Activated CD4-positive, CD25-positive, alpha-beta regulatory T cell treated with anti-CD3 and anti-CD28 coated beads, Interleukin-2, amount 50 U/mL, for 24 hours (primary cell): ENCODE measurements at regions not wholly inside any gene's neighbourhood (a gene's known extent, or its start where the extent isn't known, plus 50 kb on each side); places are given as distances from the start of the nearest gene placed in this dataset.

Source experiments
- ATAC-seq, 2 donors: fragments of 150-1000 bp; cut with Tn5 transposase; one replicate each; pipeline ENCODE4 v1.10.0; 2021; ENCODE audit warnings: mild to moderate bottlenecking in 1 of 2, moderate library complexity in 1 of 2

DNA sequence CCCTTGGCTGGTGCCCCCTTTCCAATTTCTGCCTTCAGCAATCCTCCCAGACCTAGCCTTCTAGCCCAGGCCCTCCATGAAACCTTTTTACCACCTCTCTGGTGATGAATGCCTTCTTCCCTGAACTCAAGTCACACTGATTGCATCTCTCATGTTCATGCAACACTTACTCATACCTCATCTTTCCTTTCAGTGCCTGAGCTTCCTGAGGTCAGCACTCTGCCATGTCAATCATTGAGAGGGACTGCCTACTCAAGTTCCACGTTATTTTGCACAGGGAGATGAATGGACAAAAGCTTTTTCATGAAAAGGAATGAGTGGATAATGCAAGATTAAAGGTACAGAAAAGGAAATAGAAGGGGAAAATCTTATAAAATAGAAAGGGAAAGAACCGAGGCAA, 60.1 kb upstream of the PLEKHG1 start:
- no peak for ATAC-seq

DNA sequence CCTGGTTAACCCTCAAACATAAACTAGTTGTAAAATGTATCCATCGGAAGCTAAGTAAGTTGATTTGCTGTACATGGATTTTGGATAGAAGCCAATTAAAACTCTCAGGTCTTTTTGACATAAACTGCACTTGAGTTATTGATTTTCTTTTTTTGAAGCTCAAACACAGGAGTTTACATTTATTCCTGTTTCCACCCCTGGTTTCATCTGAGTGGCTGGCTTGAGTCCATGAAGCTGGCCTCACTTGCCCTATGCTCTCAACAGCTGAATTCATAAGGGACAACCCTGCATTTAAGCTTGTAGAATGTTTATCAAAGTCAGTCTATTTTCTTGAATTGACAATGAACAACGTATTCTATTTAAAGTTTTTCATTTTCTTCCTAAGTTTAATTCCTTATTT, 58.1 kb upstream of the PLEKHG1 start:
- ATAC-seq: no peak

DNA sequence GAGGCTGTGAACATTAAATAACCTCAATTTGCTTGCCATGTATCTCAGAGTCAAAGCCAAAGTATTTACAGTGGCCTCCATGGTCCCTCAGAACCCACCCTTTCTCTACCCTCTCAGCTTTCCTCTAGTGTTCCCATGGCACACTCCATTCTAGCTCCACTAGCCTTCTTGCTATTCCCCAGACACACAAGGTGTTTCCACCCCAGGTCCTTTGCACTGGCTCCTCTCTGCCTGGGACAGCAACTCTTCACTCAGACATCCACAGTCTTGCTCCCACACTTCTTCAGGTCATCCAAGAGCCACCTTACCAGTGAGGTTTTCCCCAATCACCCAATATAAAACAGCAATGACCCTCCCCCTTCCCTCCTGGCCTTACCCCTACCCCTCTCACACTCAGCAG, 56.5 kb upstream of the PLEKHG1 start:
- ATAC-seq: no peak

DNA sequence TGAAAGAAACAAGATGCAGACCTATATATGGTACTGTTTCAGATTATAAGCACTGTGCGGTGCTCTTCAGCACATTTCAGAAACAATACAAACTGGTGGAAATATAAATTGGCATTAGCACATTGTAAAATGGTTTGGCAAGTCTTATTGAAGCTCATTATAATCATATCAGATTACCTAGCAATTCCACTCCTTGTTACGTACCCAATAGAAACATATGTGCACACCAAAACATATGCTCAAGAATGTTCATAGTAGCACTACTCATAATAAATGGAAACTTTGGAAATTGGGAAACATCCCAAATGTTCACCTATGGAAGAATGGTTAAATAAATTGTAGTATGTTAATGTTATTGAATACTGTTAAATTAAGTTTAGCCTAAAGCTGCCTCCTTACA, 54.9 kb upstream of the PLEKHG1 start:
- no peak for ATAC-seq

DNA sequence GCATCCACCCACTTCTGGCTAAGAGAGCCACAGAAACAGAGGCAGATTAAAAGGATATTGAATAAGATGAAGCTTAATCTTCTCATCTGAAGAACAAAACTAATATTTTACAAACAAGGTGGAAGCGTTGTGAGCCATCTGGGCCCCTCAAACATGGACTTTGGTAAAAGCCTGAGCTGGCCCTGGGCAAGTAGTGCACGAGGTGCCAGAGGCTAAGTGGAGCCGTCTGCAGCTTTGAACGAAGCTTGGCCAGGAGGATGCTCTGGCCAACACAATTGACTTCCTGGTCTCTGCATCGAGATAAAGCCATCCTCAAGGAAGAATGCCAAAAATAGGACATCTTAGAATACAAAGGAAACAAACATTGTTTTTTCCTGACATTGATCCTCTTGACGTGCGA, 53.2 kb upstream of the PLEKHG1 start:
- ATAC-seq: no peak

DNA sequence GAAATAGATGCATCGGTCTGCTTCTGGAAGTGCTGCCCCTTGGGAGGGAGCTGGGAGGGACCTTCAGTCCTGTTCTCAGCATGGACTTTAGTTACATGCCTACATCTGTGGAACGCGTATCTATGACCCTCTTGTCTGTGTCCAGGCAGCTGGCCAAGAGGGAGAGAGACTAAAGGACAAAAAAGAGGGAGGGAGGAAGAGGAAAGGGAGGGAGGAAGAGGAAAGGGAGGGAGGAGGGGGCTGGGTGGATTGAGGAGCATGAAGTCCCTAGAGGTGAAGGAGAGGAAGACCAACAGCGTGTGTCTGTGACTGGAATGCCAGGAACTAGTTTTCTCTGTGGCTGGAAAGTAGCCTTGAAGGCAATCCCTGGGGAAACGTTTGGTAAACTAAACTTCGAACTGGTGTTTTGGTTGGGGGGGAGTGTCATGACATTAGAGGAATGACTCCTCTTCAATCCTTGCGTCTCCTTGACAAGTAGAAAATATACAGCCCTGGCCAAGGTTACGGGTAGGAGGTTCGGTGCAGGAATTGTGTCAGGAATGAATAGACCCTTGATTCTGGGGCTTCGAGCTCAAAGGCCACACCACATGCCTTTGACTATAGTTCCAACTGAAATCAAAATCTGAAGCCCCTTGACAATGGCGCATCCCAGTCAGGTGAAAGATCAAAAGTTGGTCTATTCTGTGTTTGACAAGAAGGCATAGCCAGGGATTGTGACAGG, 52.0 kb upstream of the PLEKHG1 start:
- no peak for ATAC-seq

DNA sequence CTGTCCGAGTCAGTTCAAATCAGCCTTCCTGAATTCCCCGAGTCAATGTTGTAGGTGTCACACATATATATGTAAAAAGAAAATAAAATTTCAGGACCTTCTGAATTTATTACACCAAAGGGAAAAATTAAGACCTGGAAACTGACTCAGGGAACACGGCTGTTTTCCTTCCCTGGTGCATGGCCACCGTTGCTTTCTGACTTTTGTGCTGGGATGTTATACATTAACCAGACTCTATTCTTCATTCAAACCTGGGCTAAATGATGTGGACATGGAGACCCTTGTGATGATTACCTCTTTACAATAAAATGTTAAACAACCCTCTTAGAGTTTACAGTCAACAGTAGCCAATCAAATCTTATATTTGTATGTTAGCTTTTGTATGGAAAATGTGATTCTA, 51.4 kb upstream of the PLEKHG1 start:
- no peak for ATAC-seq

DNA sequence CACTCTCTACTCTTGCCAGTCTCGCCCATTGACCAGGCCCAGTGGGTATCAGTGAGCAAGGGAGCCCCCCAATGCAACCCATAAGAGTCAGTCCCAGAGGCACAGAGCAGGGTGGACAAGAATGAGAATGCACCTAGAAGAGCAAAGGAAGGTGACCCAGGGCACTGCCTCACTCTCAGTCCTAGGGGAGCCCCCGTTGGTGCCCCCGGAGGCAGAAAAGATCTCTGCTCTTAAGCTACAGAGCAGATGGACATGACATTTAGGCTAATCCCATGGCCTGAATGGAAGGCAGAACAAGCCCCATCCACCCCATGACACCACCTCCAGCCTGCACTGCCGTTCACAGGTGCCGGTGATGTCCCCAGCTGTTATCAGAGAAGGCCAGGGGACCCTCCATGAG, 50.7 kb upstream of the PLEKHG1 start:
- ATAC-seq: no peak

DNA sequence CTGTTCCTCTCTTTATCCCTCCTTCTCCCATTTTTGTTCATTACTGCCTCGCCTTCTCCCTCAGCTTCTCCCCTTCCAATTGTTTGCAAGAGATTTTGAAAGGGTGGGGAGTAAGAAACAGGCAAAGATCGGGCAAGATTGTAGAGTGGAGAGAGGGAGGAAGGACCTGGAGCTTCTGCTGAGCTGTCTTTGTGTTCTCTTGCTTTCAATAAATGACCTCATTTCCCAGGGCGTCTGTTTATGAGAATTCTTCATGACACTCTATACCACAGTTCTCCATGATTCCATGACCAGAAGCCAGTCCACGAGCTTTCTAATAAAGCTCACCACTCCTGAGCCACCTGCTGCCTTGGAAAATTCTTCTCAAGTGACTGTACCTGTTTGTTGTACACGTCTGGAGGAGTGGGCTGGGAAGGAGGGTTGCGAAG, 50.0 kb upstream of the PLEKHG1 start:
- ATAC-seq: no peak
